Amniotic stem cell (primary cell): ENCODE measurements at regions not wholly inside any gene's neighbourhood (a gene's known extent, or its start where the extent isn't known, plus 50 kb on each side); places are given as distances from the start of the nearest gene placed in this dataset.

Source experiments
- DNase-seq: peaks from one replicate; lab custom pipeline; 2025; lab: John Stamatoyannopoulos, UW

GRCh38 chr1:222105393-222105737 is 363.5 kb upstream of the DUSP10 start:
- DNase-seq, result no peak

GRCh38 chr1:222104694-222105392 is 363.0 kb upstream of the DUSP10 start:
- no peak for DNase-seq

GRCh38 chr1:222104097-222104496 is 362.2 kb upstream of the DUSP10 start:
- no peak for DNase-seq

- no peak for DNase-seq
Observed at GRCh38 chr1:222099746-222100145, 357.9 kb upstream of the DUSP10 start.

- no peak for DNase-seq
Observed at GRCh38 chr1:222098404-222098803, 356.5 kb upstream of the DUSP10 start.

GRCh38 chr1:222097588-222097987 is 355.7 kb upstream of the DUSP10 start:
- no peak for DNase-seq

- no peak for DNase-seq
Observed at GRCh38 chr1:222096883-222097282, 355.0 kb upstream of the DUSP10 start.

- DNase-seq, result no peak
Observed at GRCh38 chr1:222096476-222096772, 354.5 kb upstream of the DUSP10 start.

GRCh38 chr1:222095606-222096475 is 354.0 kb upstream of the DUSP10 start:
- DNase-seq, result no peak

- no peak for DNase-seq
Observed at GRCh38 chr1:222093518-222093917, 351.6 kb upstream of the DUSP10 start.

GRCh38 chr1:222090103-222090502 is 348.2 kb upstream of the DUSP10 start:
- DNase-seq, result no peak

GRCh38 chr1:222087221-222087920 is 345.5 kb upstream of the DUSP10 start:
- no peak for DNase-seq

- DNase-seq, result no peak
Observed at GRCh38 chr1:222084996-222085395, 343.1 kb upstream of the DUSP10 start.

- DNase-seq, result no peak
Observed at GRCh38 chr1:222084048-222084447, 342.2 kb upstream of the DUSP10 start.

GRCh38 chr1:222081859-222082258 is 340.0 kb upstream of the DUSP10 start:
- DNase-seq, result no peak

- no peak for DNase-seq
Observed at GRCh38 chr1:222079566-222079965, 337.7 kb upstream of the DUSP10 start.

GRCh38 chr1:222077206-222077605 is 335.3 kb upstream of the DUSP10 start:
- no peak for DNase-seq

GRCh38 chr1:222074317-222074716 is 332.4 kb upstream of the DUSP10 start:
- DNase-seq, result no peak

- peak; percentile 29 for DNase-seq
Observed at GRCh38 chr1:222073307-222073995, 331.6 kb upstream of the DUSP10 start.

GRCh38 chr1:222071387-222071786 is 329.5 kb upstream of the DUSP10 start:
- no peak for DNase-seq

- DNase-seq, result no peak
Observed at GRCh38 chr1:222068937-222069336, 327.0 kb upstream of the DUSP10 start.

GRCh38 chr1:222068101-222068500 is 326.2 kb upstream of the DUSP10 start:
- no peak for DNase-seq
